Prostate gland (tissue), 2 donors: ENCODE measurements at regions not wholly inside any gene's neighbourhood (a gene's known extent, or its start where the extent isn't known, plus 50 kb on each side); places are given as distances from the start of the nearest gene placed in this dataset.

Source experiments
- POLR2AphosphoS5 ChIP-seq: sonication (generic); formaldehyde crosslinking; IDR thresholded peaks from one replicate; pipeline ENCODE4 v1.6.1; 2017; ENCODE audit warnings: antibody characterized with exemption
- TF ChIP-seq, protein P1 (sequence below), 4 experiments: fragments of 200-600 bp in 2 of 4; fragments of 450-650 bp in 2 of 4; sonication (generic) in 2 of 4; IDR thresholded peaks; 1 replicate in 3 of 4; 2 replicates in 1 of 4; pipeline ENCODE4 v1.5.1; 2016 to 2019; ENCODE audit warnings: antibody characterized with exemption in 4 of 4, mild to moderate bottlenecking in 2 of 4, moderate library complexity in 2 of 4

DNA sequence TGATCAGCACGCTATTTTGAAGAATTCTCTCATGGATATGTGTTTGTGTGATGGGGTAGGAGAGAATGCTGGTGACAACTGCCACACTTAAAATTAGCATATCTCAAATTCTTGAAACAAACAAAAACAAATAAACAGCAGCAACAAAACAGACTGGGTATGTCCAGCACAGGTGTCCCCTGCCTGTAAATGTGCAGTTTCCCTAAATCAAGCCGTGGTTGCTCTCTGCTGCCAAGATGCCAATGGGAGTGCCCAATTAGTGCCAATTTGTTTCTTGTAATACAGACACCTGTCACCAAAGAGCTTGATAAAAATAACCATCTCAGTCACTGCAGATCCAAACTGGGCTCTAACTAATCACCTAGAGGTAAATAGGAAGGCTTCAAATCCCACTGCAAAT is 144.2 kb upstream of the SMARCA2 start:
- TF ChIP-seq, protein P1, sequence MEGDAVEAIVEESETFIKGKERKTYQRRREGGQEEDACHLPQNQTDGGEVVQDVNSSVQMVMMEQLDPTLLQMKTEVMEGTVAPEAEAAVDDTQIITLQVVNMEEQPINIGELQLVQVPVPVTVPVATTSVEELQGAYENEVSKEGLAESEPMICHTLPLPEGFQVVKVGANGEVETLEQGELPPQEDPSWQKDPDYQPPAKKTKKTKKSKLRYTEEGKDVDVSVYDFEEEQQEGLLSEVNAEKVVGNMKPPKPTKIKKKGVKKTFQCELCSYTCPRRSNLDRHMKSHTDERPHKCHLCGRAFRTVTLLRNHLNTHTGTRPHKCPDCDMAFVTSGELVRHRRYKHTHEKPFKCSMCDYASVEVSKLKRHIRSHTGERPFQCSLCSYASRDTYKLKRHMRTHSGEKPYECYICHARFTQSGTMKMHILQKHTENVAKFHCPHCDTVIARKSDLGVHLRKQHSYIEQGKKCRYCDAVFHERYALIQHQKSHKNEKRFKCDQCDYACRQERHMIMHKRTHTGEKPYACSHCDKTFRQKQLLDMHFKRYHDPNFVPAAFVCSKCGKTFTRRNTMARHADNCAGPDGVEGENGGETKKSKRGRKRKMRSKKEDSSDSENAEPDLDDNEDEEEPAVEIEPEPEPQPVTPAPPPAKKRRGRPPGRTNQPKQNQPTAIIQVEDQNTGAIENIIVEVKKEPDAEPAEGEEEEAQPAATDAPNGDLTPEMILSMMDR (IDR thresholded peaks at IDR 0.05) = no peak
- TF ChIP-seq POLR2AphosphoS5 = no peak
